ENCODE measurements at regions not wholly inside any gene's neighbourhood (a gene's known extent, or its start where the extent isn't known, plus 50 kb on each side); places are given as distances from the start of the nearest gene placed in this dataset.
"Not testable (repeated sequence)": the region's sequence is repeated elsewhere in the genome, so short reads cannot be mapped to it uniquely, and the experiment has no call there.

DNA sequence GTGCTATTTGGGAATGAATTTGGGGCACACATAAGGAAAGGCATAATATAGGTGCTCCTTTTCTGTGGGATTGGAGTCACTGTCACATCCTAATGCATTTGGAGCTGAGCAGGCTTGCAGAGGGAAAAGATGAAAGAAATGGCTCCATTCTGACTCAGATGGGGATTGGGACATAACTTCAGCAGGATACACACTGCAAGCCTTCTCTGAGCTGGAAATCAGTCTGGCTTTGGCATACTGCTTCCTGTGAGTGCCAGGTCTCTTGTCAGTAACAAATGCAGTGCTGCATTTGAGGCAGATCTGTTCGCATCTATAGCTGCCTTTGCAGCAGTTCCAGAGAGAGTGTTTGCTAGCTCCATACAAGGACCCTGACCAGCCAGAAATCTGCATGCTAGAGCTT is 98.7 kb downstream of the SRGAP2 start:
- not testable (repeated sequence) for TF ChIP-seq POLR2A (IDR thresholded peaks at IDR 0.05; ENCODE audit: low read depth, low read length); TAF1 (IDR thresholded peaks at IDR 0.05; ENCODE audit: low read depth, low read length); SPI1 (IDR thresholded peaks at IDR 0.05; ENCODE audit: low read depth, low read length); POLR2AphosphoS5 (IDR thresholded peaks at IDR 0.05; ENCODE audit: low read depth, low read length); POU2F2 (IDR thresholded peaks at IDR 0.05; ENCODE audit: low read depth, low read length); PAX5 (IDR thresholded peaks at IDR 0.05; ENCODE audit: insufficient read depth, low read length, severe bottlenecking)
